Spleen (tissue), 7 donors: ENCODE measurements at regions not wholly inside any gene's neighbourhood (a gene's known extent, or its start where the extent isn't known, plus 50 kb on each side); places are given as distances from the start of the nearest gene placed in this dataset.

Experiments
- POLR2A ChIP-seq, 3 donors: fragments of 450-650 bp; IDR thresholded peaks; one replicate each; pipeline ENCODE4 v1.5.1; 2017; ENCODE audit warnings: antibody characterized with exemption in 3 of 3, mild to moderate bottlenecking in 1 of 3
- POLR2AphosphoS5 ChIP-seq, 3 donors: sonication (generic); formaldehyde crosslinking; IDR thresholded peaks; one replicate each; pipeline ENCODE4 v1.5.1; 2017; ENCODE audit warnings: antibody characterized with exemption in 3 of 3
- TF ChIP-seq, protein P1 (sequence below), 11 experiments: fragments of 200-600 bp in 7 of 11; fragments of 450-650 bp in 4 of 11; sonication (generic) in 4 of 11; IDR thresholded peaks in 8 of 11; conservative IDR thresholded peaks in 3 of 11; 1 replicate in 7 of 11; 2 replicates in 4 of 11; pipeline versions ENCODE4 v1.4.0 to v1.8.0; 2016 to 2021; ENCODE audit warnings: antibody characterized with exemption in 11 of 11, inconsistent platforms in 4 of 11, mild to moderate bottlenecking in 1 of 11
- donor health status: DM: no; HTN: no; CAD: no; lungs with moderate emphysema.
- donor health status: DM: no; HTN: no; CAD: no.
- donor health status: DM: no; HTN: no; CAD: no.

DNA sequence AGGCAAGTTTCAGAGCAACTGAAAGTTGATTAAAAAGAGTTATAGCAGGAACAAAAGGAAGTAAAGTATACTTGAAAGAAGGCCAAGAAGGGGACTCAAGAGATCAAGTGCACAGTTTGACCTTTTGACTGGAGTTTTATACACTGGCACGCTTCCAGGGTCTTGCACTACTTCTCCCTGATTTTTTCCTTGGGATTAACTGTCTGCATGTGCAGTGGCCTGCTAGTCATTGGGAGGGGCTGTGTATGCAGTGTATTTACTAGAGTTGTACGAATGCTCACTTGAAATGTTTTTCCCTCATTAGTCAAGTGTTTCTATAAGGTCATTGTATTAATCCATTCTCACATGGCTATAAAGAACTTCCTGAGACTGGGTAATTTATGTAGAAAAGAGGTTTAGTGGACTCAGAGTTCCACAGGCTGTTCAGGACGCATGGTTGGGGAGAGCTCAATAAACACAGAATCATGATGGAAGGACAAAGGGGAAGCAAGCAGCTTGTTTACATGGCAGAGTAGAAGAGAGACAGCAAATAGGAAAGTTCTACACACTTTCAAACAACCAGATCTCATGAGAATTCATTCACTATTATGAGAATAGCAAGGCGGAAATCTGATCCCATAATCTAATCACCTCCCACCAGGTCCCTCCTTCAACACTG is 571.8 kb downstream of the ZPLD1 start:
- TF ChIP-seq, protein P1, sequence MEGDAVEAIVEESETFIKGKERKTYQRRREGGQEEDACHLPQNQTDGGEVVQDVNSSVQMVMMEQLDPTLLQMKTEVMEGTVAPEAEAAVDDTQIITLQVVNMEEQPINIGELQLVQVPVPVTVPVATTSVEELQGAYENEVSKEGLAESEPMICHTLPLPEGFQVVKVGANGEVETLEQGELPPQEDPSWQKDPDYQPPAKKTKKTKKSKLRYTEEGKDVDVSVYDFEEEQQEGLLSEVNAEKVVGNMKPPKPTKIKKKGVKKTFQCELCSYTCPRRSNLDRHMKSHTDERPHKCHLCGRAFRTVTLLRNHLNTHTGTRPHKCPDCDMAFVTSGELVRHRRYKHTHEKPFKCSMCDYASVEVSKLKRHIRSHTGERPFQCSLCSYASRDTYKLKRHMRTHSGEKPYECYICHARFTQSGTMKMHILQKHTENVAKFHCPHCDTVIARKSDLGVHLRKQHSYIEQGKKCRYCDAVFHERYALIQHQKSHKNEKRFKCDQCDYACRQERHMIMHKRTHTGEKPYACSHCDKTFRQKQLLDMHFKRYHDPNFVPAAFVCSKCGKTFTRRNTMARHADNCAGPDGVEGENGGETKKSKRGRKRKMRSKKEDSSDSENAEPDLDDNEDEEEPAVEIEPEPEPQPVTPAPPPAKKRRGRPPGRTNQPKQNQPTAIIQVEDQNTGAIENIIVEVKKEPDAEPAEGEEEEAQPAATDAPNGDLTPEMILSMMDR (IDR thresholded peaks at IDR 0.05 in 8 of 11, conservative IDR thresholded peaks at IDR 0.05 in 3 of 11) = no peak
- TF ChIP-seq POLR2AphosphoS5 (IDR thresholded peaks at IDR 0.05) = no peak
- no peak for TF ChIP-seq POLR2A (IDR thresholded peaks at IDR 0.05)
